PC-3 (cell line): ENCODE measurements at regions not wholly inside any gene's neighbourhood (a gene's known extent, or its start where the extent isn't known, plus 50 kb on each side); places are given as distances from the start of the nearest gene placed in this dataset.

Experiments used
- EZH2 ChIP-seq: fragments of 300-600 bp; sonication (generic); IDR thresholded peaks from one replicate; pipeline ENCODE4 v1.6.1; 2017; ENCODE audit warnings: antibody characterized with exemption, mild to moderate bottlenecking, low read length; ENCODE audit not compliant: unreplicated experiment
- EZH2phosphoT487 ChIP-seq: fragments of 300-600 bp; sonication (generic); IDR thresholded peaks from 2 replicates; pipeline ENCODE4 v1.6.1; 2018; ENCODE audit warnings: mild to moderate bottlenecking, antibody characterized with exemption, low read length, borderline replicate concordance
- TF ChIP-seq, protein P1 (sequence below): fragments of 300-600 bp; sonication (generic); conservative IDR thresholded peaks from 2 replicates; pipeline ENCODE4 v1.5.1; 2017; ENCODE audit warnings: antibody characterized with exemption, low read depth, mild to moderate bottlenecking, low read length

DNA sequence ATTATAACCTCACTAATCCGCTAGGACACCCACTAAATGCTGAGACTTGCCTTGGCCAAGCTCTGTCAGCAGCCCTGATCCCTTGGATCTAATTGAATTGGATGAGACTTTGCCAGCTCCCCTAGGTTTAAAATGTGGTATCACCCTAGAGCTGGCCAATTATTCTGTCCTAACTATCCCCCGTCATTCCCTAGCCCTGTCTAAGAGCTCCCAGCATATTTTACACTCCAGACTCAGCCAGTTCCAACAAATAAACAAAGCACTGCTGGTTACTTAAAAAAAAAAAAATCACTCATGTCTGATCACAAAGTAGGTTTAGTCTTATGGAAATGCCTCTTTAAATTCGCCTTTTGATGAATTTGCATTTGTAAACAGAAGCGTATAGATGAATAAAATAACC, 147.9 kb upstream of the EGR2 start:
- TF ChIP-seq, protein P1, sequence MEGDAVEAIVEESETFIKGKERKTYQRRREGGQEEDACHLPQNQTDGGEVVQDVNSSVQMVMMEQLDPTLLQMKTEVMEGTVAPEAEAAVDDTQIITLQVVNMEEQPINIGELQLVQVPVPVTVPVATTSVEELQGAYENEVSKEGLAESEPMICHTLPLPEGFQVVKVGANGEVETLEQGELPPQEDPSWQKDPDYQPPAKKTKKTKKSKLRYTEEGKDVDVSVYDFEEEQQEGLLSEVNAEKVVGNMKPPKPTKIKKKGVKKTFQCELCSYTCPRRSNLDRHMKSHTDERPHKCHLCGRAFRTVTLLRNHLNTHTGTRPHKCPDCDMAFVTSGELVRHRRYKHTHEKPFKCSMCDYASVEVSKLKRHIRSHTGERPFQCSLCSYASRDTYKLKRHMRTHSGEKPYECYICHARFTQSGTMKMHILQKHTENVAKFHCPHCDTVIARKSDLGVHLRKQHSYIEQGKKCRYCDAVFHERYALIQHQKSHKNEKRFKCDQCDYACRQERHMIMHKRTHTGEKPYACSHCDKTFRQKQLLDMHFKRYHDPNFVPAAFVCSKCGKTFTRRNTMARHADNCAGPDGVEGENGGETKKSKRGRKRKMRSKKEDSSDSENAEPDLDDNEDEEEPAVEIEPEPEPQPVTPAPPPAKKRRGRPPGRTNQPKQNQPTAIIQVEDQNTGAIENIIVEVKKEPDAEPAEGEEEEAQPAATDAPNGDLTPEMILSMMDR = no peak
- TF ChIP-seq EZH2 = no peak
- TF ChIP-seq EZH2phosphoT487 = no peak
